ENCODE measurements at regions not wholly inside any gene's neighbourhood (a gene's known extent, or its start where the extent isn't known, plus 50 kb on each side); places are given as distances from the start of the nearest gene placed in this dataset.

- DNase-seq (ENCODE audit: low spot score) = no peak
- no peak overlapping the region for H3K27ac Mint-ChIP-seq
- no peak overlapping the region for H3K4me3 Mint-ChIP-seq (ENCODE audit: low read depth)
- H3K9me3 Mint-ChIP-seq = peaks cover 22% of the 10 kb centered on the region
- H3K27me3 Mint-ChIP-seq (ENCODE audit: low read depth) = peaks cover 24% of the 10 kb centered on the region
- H3K4me1 Mint-ChIP-seq (ENCODE audit: low read depth) = no peaks in the 10 kb centered on the region
- no peaks in the 10 kb centered on the region for H3K36me3 Mint-ChIP-seq (ENCODE audit: low read depth)
- intact Hi-C loops (cut with micrococcal nuclease) = no loop called here
Measured at GRCh38 chr17:45731459-45731858, 52.7 kb upstream of the CRHR1 start.

- Mint-ChIP-seq H3K27ac (no peak overlapping the region), H3K4me3 (ENCODE audit: low read depth) (no peak overlapping the region), H3K27me3 (ENCODE audit: low read depth) (peaks cover 24% of the 10 kb centered on the region), H3K4me1 (ENCODE audit: low read depth) (no peaks in the 10 kb centered on the region), H3K36me3 (ENCODE audit: low read depth) (no peaks in the 10 kb centered on the region), H3K9me3 (peaks cover 22% of the 10 kb centered on the region)
- intact Hi-C loops (cut with micrococcal nuclease) = no loop called here
- DNase-seq (ENCODE audit: low spot score) = no peak
Measured at GRCh38 chr17:45732926-45733505, 51.1 kb upstream of the CRHR1 start.

DNA sequence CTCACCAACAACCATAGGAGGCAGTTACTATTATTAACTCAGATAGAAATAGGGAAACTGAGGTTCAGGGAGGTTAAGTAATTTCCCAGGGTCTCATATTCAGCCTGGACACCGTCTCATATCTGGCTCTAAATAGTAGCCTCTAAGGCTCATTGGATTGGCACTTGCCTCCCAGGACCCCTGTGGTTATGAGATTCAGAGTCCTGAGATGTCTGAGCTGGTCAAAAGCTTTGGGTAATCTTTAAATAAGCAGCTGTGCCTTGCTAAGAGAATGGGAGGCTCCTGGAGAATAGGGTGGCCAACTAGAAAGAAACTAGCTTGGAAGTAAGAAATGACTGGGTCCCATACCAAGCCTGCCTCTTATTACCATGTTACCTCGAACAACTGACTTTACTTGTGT is 50.3 kb upstream of the CRHR1 start:
- H3K4me1 Mint-ChIP-seq (ENCODE audit: low read depth) = no peaks in the 10 kb centered on the region
- H3K27me3 Mint-ChIP-seq (ENCODE audit: low read depth) = peaks cover 24% of the 10 kb centered on the region
- intact Hi-C loops (cut with micrococcal nuclease) = no loop called here
- H3K36me3 Mint-ChIP-seq (ENCODE audit: low read depth) = no peaks in the 10 kb centered on the region
- H3K9me3 Mint-ChIP-seq = peaks cover 22% of the 10 kb centered on the region
- DNase-seq (ENCODE audit: low spot score) = no peak
- H3K27ac Mint-ChIP-seq = no peak overlapping the region
- H3K4me3 Mint-ChIP-seq (ENCODE audit: low read depth) = no peak overlapping the region
